ENCODE measurements at regions not wholly inside any gene's neighbourhood (a gene's known extent, or its start where the extent isn't known, plus 50 kb on each side); places are given as distances from the start of the nearest gene placed in this dataset.

DNA sequence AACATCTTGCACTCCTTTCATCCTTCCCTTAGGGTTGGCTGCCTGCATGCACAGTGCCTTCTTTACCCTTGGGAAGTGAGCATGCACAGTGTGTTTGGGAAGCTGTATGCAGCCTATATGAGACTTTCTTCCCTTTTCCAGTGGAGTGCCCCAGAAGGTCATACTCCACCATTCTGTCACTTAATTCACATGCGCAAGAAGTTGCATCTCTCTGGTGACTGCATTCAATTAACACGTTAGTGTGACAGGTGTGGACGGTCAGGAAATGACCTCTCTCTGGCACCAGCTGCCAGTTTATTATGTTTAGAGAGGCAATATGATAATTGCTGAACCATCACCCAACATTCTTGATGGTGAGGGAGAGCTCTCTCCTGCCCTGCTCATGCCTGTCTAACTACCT is 770.0 kb downstream of the FLRT2 start:
- TF ChIP-seq, protein P1, sequence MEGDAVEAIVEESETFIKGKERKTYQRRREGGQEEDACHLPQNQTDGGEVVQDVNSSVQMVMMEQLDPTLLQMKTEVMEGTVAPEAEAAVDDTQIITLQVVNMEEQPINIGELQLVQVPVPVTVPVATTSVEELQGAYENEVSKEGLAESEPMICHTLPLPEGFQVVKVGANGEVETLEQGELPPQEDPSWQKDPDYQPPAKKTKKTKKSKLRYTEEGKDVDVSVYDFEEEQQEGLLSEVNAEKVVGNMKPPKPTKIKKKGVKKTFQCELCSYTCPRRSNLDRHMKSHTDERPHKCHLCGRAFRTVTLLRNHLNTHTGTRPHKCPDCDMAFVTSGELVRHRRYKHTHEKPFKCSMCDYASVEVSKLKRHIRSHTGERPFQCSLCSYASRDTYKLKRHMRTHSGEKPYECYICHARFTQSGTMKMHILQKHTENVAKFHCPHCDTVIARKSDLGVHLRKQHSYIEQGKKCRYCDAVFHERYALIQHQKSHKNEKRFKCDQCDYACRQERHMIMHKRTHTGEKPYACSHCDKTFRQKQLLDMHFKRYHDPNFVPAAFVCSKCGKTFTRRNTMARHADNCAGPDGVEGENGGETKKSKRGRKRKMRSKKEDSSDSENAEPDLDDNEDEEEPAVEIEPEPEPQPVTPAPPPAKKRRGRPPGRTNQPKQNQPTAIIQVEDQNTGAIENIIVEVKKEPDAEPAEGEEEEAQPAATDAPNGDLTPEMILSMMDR (IDR thresholded peaks at IDR 0.05), result no peak
- TF ChIP-seq POLR2A (IDR thresholded peaks at IDR 0.05), result no peak

Data from thyroid gland (tissue), 4 donors.